Esophagus squamous epithelium (tissue), 4 donors: ENCODE measurements at regions not wholly inside any gene's neighbourhood (a gene's known extent, or its start where the extent isn't known, plus 50 kb on each side); places are given as distances from the start of the nearest gene placed in this dataset.

Experiments
- POLR2A ChIP-seq, 4 donors: fragments of 450-650 bp; IDR thresholded peaks; one replicate each; pipeline ENCODE4 v1.6.1; 2017; ENCODE audit warnings: antibody characterized with exemption in 4 of 4, mild to moderate bottlenecking in 4 of 4, moderate library complexity in 3 of 4
- TF ChIP-seq, protein P1 (sequence below), 6 experiments: fragments of 450-650 bp in 4 of 6; fragments of 200-600 bp in 2 of 6; sonication (generic) in 2 of 6; IDR thresholded peaks; one replicate each; pipeline ENCODE4 v1.5.1; 2016 to 2019; ENCODE audit warnings: antibody characterized with exemption in 6 of 6, mild to moderate bottlenecking in 4 of 6, moderate library complexity in 4 of 6

DNA sequence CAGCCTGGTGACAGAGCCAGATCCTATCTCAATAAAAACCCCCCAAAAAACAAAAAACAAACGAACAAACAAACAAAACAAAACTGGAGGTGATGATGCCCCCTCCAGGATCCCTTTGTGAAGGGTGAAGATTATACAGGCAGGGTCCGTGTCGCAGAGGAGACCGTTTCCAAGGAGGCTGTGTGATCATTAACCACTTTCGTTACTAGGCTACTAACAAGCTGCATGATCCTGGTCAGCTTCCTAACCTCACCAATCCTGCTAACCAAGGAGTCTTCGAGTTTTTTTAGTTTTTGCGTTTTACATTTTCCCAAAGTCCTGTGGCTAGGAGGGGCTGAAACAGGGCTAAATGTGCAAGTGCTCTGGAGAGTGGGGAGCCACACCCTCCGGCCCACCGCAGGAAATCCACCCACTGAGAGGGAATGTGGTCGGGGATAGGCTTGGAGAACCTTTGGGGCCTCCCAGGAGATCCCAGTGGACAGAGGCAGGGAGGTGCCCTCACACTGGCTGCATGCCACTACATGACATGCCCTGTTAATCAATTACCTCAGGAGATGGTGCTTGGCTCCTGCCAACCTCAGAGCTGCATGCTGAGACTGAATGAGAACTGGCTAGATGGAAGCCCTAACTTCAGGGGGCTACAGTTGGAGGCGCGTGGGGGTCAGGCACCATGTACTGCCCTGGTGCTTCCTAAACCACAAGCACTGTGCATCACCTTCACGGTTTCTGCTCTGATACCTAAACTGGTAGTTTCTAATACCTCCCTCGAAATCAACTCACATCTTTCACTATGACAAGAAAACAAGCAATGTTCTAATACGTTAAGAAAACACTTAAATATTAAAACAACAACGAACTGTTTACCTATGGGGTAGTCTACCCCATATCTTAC lies 67.5 kb upstream of the RGPD5 start:
- TF ChIP-seq, protein P1, sequence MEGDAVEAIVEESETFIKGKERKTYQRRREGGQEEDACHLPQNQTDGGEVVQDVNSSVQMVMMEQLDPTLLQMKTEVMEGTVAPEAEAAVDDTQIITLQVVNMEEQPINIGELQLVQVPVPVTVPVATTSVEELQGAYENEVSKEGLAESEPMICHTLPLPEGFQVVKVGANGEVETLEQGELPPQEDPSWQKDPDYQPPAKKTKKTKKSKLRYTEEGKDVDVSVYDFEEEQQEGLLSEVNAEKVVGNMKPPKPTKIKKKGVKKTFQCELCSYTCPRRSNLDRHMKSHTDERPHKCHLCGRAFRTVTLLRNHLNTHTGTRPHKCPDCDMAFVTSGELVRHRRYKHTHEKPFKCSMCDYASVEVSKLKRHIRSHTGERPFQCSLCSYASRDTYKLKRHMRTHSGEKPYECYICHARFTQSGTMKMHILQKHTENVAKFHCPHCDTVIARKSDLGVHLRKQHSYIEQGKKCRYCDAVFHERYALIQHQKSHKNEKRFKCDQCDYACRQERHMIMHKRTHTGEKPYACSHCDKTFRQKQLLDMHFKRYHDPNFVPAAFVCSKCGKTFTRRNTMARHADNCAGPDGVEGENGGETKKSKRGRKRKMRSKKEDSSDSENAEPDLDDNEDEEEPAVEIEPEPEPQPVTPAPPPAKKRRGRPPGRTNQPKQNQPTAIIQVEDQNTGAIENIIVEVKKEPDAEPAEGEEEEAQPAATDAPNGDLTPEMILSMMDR (IDR thresholded peaks at IDR 0.05) = no peak
- TF ChIP-seq POLR2A (IDR thresholded peaks at IDR 0.05) = no peak
